SK-N-MC (cell line): ENCODE measurements at regions not wholly inside any gene's neighbourhood (a gene's known extent, or its start where the extent isn't known, plus 50 kb on each side); places are given as distances from the start of the nearest gene placed in this dataset.

Experiments used
- EZH2 ChIP-seq: fragments of 200-600 bp; sonication (generic); IDR thresholded peaks from one replicate; pipeline ENCODE4 v1.6.1; 2017; ENCODE audit warnings: antibody characterized with exemption
- FOXP2 ChIP-seq: optimal IDR thresholded peaks from 2 replicates; pipeline ENCODE3; 2011; ENCODE audit warnings: mild to moderate bottlenecking, moderate library complexity; ENCODE audit not compliant: insufficient read depth; ENCODE audit errors: extremely low read length, control extremely low read depth
- POLR2AphosphoS5 ChIP-seq: IDR thresholded peaks from 2 replicates; pipeline ENCODE4 v1.6.1; 2012; ENCODE audit warnings: mild to moderate bottlenecking, low read depth, low read length, borderline replicate concordance

- TF ChIP-seq POLR2AphosphoS5 (no peak), EZH2 (no peak), FOXP2 (no peak)
These were observed 61.6 kb upstream of the ERCC6L2 start for GRCh38 chr9:95813923-95814322.
